MCF 10A (cell line): ENCODE measurements at regions not wholly inside any gene's neighbourhood (a gene's known extent, or its start where the extent isn't known, plus 50 kb on each side); places are given as distances from the start of the nearest gene placed in this dataset.

Experiments used
- BruUV-seq: library from RNA; stranded (reverse); fragments of 400-500 nt; replicated peaks from 2 replicates; lab custom pipeline; 2021; lab: Mats Ljungman, UMichigan
- CTCF ChIA-PET: fragments of 300-600 bp; sonication (Branson Sonifier 250); formaldehyde crosslinking; extraction: SDS; loops from one replicate; lab custom pipeline; 2021; ENCODE audit warnings: antibody characterized with exemption, inconsistent platforms; lab: Yijun Ruan, JAX
- POLR2A ChIA-PET: fragments of 300-600, 350-650 bp; sonication (Branson Sonifier 250); formaldehyde crosslinking; extraction: SDS; loops from one replicate; lab custom pipeline; 2020; ENCODE audit warnings: antibody characterized with exemption, inconsistent platforms; lab: Yijun Ruan, JAX
- DNase-seq: peaks from one replicate; pipeline ENCODE4 v3.0.0-alpha.2; 2018; ENCODE audit not compliant: unreplicated experiment
- H3K27ac Mint-ChIP-seq: one replicate; pipeline ENCODE4 v1.8.0; 2022; ENCODE audit warnings: mild to moderate bottlenecking, low read depth, mixed read lengths; ENCODE audit not compliant: unreplicated experiment
- H3K27me3 Mint-ChIP-seq: one replicate; pipeline ENCODE4 v1.8.0; 2022; ENCODE audit warnings: mixed read lengths; ENCODE audit not compliant: insufficient read depth, unreplicated experiment
- H3K36me3 Mint-ChIP-seq: one replicate; pipeline ENCODE4 v1.8.0; 2022; ENCODE audit warnings: mild to moderate bottlenecking, moderate library complexity, mixed read lengths; ENCODE audit not compliant: insufficient read depth, unreplicated experiment
- H3K4me1 Mint-ChIP-seq: one replicate; pipeline ENCODE4 v1.8.0; 2022; ENCODE audit warnings: mixed read lengths; ENCODE audit not compliant: insufficient read depth, unreplicated experiment
- H3K4me3 Mint-ChIP-seq: one replicate; pipeline ENCODE4 v1.8.0; 2022; ENCODE audit warnings: mild to moderate bottlenecking, moderate library complexity, mixed read lengths; ENCODE audit not compliant: unreplicated experiment
- H3K9me3 Mint-ChIP-seq: one replicate; pipeline ENCODE4 v1.8.0; 2022; ENCODE audit warnings: mixed read lengths; ENCODE audit not compliant: unreplicated experiment
- intact Hi-C: fragments of 100-400 bp; cut with micrococcal nuclease; formaldehyde crosslinking; loops from 2 replicates; pipeline ENCODE4 v1.14.1; 2022
- TF ChIP-seq, protein P1 (sequence below): fragments of 200-600 bp; IDR thresholded peaks from one replicate; pipeline ENCODE4 v1.8.0; 2022; ENCODE audit warnings: antibody characterized with exemption, mild to moderate bottlenecking; ENCODE audit not compliant: unreplicated experiment

DNA sequence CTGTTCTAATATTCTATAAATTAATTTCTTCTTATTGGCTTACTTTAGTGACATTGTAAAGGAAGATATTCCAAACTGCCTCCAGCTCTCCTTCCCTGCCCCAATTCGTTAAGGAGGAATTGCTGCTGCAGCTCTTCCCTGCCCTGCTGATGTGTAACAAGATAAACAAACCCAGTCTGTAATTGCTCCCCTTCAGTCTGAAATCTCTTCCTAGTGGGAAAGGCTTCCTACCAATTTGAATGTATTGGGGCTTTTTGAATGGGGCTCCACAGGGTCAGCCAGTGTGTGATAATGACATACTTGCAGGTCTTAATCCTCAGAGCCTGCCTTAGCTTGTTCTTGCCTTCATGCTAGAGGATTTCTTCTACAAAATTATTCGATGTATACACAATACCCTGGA, 849.9 kb upstream of the GHITM start:
- TF ChIP-seq, protein P1, sequence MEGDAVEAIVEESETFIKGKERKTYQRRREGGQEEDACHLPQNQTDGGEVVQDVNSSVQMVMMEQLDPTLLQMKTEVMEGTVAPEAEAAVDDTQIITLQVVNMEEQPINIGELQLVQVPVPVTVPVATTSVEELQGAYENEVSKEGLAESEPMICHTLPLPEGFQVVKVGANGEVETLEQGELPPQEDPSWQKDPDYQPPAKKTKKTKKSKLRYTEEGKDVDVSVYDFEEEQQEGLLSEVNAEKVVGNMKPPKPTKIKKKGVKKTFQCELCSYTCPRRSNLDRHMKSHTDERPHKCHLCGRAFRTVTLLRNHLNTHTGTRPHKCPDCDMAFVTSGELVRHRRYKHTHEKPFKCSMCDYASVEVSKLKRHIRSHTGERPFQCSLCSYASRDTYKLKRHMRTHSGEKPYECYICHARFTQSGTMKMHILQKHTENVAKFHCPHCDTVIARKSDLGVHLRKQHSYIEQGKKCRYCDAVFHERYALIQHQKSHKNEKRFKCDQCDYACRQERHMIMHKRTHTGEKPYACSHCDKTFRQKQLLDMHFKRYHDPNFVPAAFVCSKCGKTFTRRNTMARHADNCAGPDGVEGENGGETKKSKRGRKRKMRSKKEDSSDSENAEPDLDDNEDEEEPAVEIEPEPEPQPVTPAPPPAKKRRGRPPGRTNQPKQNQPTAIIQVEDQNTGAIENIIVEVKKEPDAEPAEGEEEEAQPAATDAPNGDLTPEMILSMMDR: no peak
- DNase-seq: no peak
- Mint-ChIP-seq H3K4me1 (no peaks in the 10 kb centered on the region), H3K4me3 (no peak overlapping the region), H3K27ac (no peak overlapping the region), H3K36me3 (no peaks in the 10 kb centered on the region), H3K9me3 (peaks cover 26% of the 10 kb centered on the region), H3K27me3 (no peaks in the 10 kb centered on the region)
- ChIA-PET CTCF (interaction anchor here (0.6 kb wide), 1 partner anchor 10 kb away, joined by 3 read pairs; no protein-coding TSS in a partner anchor), POLR2A (no interaction called here)
- BruUV-seq: no TSS peak
- intact Hi-C loops: no loop called here

- CTCF ChIA-PET: interaction anchor here (0.6 kb wide), 1 partner anchor 11 kb away, joined by 3 read pairs; no protein-coding TSS in a partner anchor
- POLR2A ChIA-PET: no interaction called here
- DNase-seq: no peak
- no peak overlapping the region for H3K4me3 Mint-ChIP-seq
- H3K4me1 Mint-ChIP-seq: no peaks in the 10 kb centered on the region
- H3K27ac Mint-ChIP-seq: no peak overlapping the region
- H3K36me3 Mint-ChIP-seq: no peaks in the 10 kb centered on the region
- no TSS peak for BruUV-seq
- TF ChIP-seq, protein P1: no peak
- peaks cover 29% of the 10 kb centered on the region for H3K9me3 Mint-ChIP-seq
- intact Hi-C loops: no loop called here
- no peaks in the 10 kb centered on the region for H3K27me3 Mint-ChIP-seq
Observed at GRCh38 chr10:83289948-83290347, 849.4 kb upstream of the GHITM start.

GRCh38 chr10:83301732-83302131, 837.6 kb upstream of the GHITM start:
- intact Hi-C loops: no loop called here
- POLR2A ChIA-PET: no interaction called here
- Mint-ChIP-seq H3K36me3 (no peaks in the 10 kb centered on the region), H3K27me3 (no peaks in the 10 kb centered on the region), H3K4me3 (no peak overlapping the region), H3K4me1 (no peaks in the 10 kb centered on the region), H3K27ac (no peak overlapping the region), H3K9me3 (no peaks in the 10 kb centered on the region)
- no peak for DNase-seq
- no TSS peak for BruUV-seq
- CTCF ChIA-PET: no interaction called here
- TF ChIP-seq, protein P1: no peak

DNA sequence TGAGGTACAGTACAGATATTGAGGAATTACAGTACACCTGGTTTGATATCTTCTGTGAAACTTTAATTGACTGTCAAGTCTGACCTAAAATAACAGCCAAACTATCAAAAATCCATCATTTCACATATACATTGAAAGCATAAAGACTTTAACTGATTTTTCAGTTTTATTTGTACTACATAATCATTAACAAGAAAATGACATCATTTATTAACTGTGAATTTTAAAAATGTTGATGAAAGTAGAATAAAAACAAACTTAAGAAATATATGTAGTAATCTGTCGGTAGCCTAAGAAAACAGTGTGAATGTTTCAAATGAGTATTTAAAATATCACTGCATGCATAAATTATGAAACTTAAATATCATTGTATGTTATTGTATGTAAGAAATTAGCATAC, 836.7 kb upstream of the GHITM start:
- DNase-seq: no peak
- no peaks in the 10 kb centered on the region for H3K9me3 Mint-ChIP-seq
- CTCF ChIA-PET: no interaction called here
- TF ChIP-seq, protein P1: no peak
- H3K36me3 Mint-ChIP-seq: no peaks in the 10 kb centered on the region
- no peaks in the 10 kb centered on the region for H3K27me3 Mint-ChIP-seq
- intact Hi-C loops: no loop called here
- BruUV-seq: no TSS peak
- H3K27ac Mint-ChIP-seq: no peak overlapping the region
- no peak overlapping the region for H3K4me3 Mint-ChIP-seq
- POLR2A ChIA-PET: no interaction called here
- H3K4me1 Mint-ChIP-seq: no peaks in the 10 kb centered on the region
